ENCODE measurements at regions not wholly inside any gene's neighbourhood (a gene's known extent, or its start where the extent isn't known, plus 50 kb on each side); places are given as distances from the start of the nearest gene placed in this dataset.

GRCh38 chr19:31083105-31083504, 266.1 kb downstream of the TSHZ3 start:
- TF ChIP-seq CTCF (IDR thresholded peaks at IDR 0.05): no peak
- TF ChIP-seq POLR2A (IDR thresholded peaks at IDR 0.05): no peak

Data from adrenal gland (tissue), 5 donors.